ENCODE measurements at regions not wholly inside any gene's neighbourhood (a gene's known extent, or its start where the extent isn't known, plus 50 kb on each side); places are given as distances from the start of the nearest gene placed in this dataset.

GRCh38 chr4:91830681-91831395 is 472.9 kb upstream of the GRID2 start:
- TF ChIP-seq REST (IDR thresholded peaks at IDR 0.05; ENCODE audit: insufficient read depth in 1 of 2, low read depth in 2 of 2, low read length in 2 of 2) (no peak), TAF1 (IDR thresholded peaks at IDR 0.05; ENCODE audit: borderline replicate concordance, insufficient read depth, low read length) (no peak), POLR2AphosphoS5 (IDR thresholded peaks at IDR 0.05; ENCODE audit: low read depth, low read length) (no peak), FOXP2 (optimal IDR thresholded peaks at IDR 0.05; ENCODE audit: borderline replicate concordance, extremely low read depth, extremely low read length, insufficient read depth) (no peak)

GRCh38 chr4:91837608-91838029 is 466.1 kb upstream of the GRID2 start:
- TF ChIP-seq REST (IDR thresholded peaks at IDR 0.05; ENCODE audit: insufficient read depth in 1 of 2, low read depth in 2 of 2, low read length in 2 of 2) (no peak), SIN3A (IDR thresholded peaks at IDR 0.05; ENCODE audit: borderline replicate concordance, insufficient read depth, low read length) (no peak), TAF1 (IDR thresholded peaks at IDR 0.05; ENCODE audit: borderline replicate concordance, insufficient read depth, low read length) (0 out of 2 replicates have a peak, but pooled peaks have one; percentile 28), FOXP2 (optimal IDR thresholded peaks at IDR 0.05; ENCODE audit: borderline replicate concordance, extremely low read depth, extremely low read length, insufficient read depth) (no peak), POLR2AphosphoS5 (IDR thresholded peaks at IDR 0.05; ENCODE audit: low read depth, low read length) (no peak)

- TF ChIP-seq REST (IDR thresholded peaks at IDR 0.05; ENCODE audit: insufficient read depth in 1 of 2, low read depth in 2 of 2, low read length in 2 of 2) (no peak), FOXP2 (optimal IDR thresholded peaks at IDR 0.05; ENCODE audit: borderline replicate concordance, extremely low read depth, extremely low read length, insufficient read depth) (no peak), SIN3A (IDR thresholded peaks at IDR 0.05; ENCODE audit: borderline replicate concordance, insufficient read depth, low read length) (no peak), POLR2AphosphoS5 (IDR thresholded peaks at IDR 0.05; ENCODE audit: low read depth, low read length) (no peak), TAF1 (IDR thresholded peaks at IDR 0.05; ENCODE audit: borderline replicate concordance, insufficient read depth, low read length) (no peak)
These were observed 465.4 kb upstream of the GRID2 start for GRCh38 chr4:91838181-91838861.

GRCh38 chr4:91840359-91840758 is 463.4 kb upstream of the GRID2 start:
- TF ChIP-seq REST (IDR thresholded peaks at IDR 0.05; ENCODE audit: insufficient read depth in 1 of 2, low read depth in 2 of 2, low read length in 2 of 2) (no peak), FOXP2 (optimal IDR thresholded peaks at IDR 0.05; ENCODE audit: borderline replicate concordance, extremely low read depth, extremely low read length, insufficient read depth) (no peak), TAF1 (IDR thresholded peaks at IDR 0.05; ENCODE audit: borderline replicate concordance, insufficient read depth, low read length) (no peak), SIN3A (IDR thresholded peaks at IDR 0.05; ENCODE audit: borderline replicate concordance, insufficient read depth, low read length) (no peak), POLR2AphosphoS5 (IDR thresholded peaks at IDR 0.05; ENCODE audit: low read depth, low read length) (no peak)
